GM12864 (cell line): ENCODE measurements at regions not wholly inside any gene's neighbourhood (a gene's known extent, or its start where the extent isn't known, plus 50 kb on each side); places are given as distances from the start of the nearest gene placed in this dataset.

Source experiments
- DNase-seq: peaks from one replicate; pipeline ENCODE4 v3.0.0-alpha.2; 2011; ENCODE audit warnings: low read depth
- H3K4me3 ChIP-seq: 2 replicates; pipeline ENCODE4 v1.5.1; 2011; ENCODE audit warnings: mild to moderate bottlenecking, low read depth, low read length, control low read depth
- TF ChIP-seq, protein P1 (sequence below): IDR thresholded peaks from 2 replicates; pipeline ENCODE4 v1.5.1; 2011; ENCODE audit warnings: low read depth, mild to moderate bottlenecking, moderate library complexity, low read length, control low read depth, inconsistent platforms; ENCODE audit errors: missing control alignments

GRCh38 chr4:27986476-27986875, 1125.8 kb downstream of the STIM2 start:
- TF ChIP-seq, protein P1, sequence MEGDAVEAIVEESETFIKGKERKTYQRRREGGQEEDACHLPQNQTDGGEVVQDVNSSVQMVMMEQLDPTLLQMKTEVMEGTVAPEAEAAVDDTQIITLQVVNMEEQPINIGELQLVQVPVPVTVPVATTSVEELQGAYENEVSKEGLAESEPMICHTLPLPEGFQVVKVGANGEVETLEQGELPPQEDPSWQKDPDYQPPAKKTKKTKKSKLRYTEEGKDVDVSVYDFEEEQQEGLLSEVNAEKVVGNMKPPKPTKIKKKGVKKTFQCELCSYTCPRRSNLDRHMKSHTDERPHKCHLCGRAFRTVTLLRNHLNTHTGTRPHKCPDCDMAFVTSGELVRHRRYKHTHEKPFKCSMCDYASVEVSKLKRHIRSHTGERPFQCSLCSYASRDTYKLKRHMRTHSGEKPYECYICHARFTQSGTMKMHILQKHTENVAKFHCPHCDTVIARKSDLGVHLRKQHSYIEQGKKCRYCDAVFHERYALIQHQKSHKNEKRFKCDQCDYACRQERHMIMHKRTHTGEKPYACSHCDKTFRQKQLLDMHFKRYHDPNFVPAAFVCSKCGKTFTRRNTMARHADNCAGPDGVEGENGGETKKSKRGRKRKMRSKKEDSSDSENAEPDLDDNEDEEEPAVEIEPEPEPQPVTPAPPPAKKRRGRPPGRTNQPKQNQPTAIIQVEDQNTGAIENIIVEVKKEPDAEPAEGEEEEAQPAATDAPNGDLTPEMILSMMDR: no peak
- H3K4me3 ChIP-seq: no peak overlapping the region
- no peak for DNase-seq

GRCh38 chr4:28001698-28002097, 1141.1 kb downstream of the STIM2 start:
- no peak overlapping the region for H3K4me3 ChIP-seq
- TF ChIP-seq, protein P1: no peak
- no peak for DNase-seq

- H3K4me3 ChIP-seq: no peak overlapping the region
- no peak for DNase-seq
- TF ChIP-seq, protein P1: no peak
Measured at GRCh38 chr4:28004520-28004919, 1143.9 kb downstream of the STIM2 start.

- TF ChIP-seq, protein P1: no peak
- no peak for DNase-seq
- no peak overlapping the region for H3K4me3 ChIP-seq
Measured at GRCh38 chr4:28006021-28006420, 1145.4 kb downstream of the STIM2 start.

- H3K4me3 ChIP-seq: no peak overlapping the region
- DNase-seq: no peak
- TF ChIP-seq, protein P1: no peak
Measured at GRCh38 chr4:28007693-28008092, 1147.1 kb downstream of the STIM2 start.

DNA sequence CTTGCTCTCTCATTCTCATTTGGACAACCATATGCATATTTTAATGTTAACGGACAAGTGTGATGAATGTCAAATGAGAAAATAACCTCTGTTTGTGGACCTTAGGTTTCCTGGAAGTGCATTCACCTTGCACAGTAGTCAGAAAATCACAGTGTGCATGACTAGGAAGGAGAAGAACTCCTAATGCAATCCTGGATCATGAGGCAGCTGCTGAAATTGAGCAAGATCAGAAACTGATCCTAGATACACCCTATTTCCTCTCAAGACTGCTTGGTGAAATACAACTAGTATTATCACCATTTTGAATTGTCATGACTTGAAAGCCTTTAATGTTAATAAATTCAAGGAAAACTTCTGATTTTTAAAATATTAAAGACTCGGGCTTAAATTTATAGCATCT, 1148.9 kb downstream of the STIM2 start:
- TF ChIP-seq, protein P1: no peak
- DNase-seq: no peak
- H3K4me3 ChIP-seq: no peak overlapping the region

- no peak overlapping the region for H3K4me3 ChIP-seq
- DNase-seq: no peak
- TF ChIP-seq, protein P1: no peak
Measured at GRCh38 chr4:28010577-28011240, 1150.1 kb downstream of the STIM2 start.
